BJ (cell line): ENCODE measurements at regions not wholly inside any gene's neighbourhood (a gene's known extent, or its start where the extent isn't known, plus 50 kb on each side); places are given as distances from the start of the nearest gene placed in this dataset.

Experiments used
- CTCF ChIA-PET: fragments of 350-600 bp; formaldehyde crosslinking; extraction: SDS; loops from one replicate; lab custom pipeline; 2021; ENCODE audit warnings: antibody characterized with exemption, inconsistent platforms; lab: Yijun Ruan, JAX
- POLR2A ChIA-PET: fragments of 300-600 bp; sonication (Branson Sonifier 250); formaldehyde crosslinking; extraction: SDS; loops from one replicate; lab custom pipeline; 2021; ENCODE audit warnings: antibody characterized with exemption; lab: Charles Lee
- DNase-seq: peaks from one replicate; pipeline ENCODE4 v3.0.0-alpha.2; 2011; ENCODE audit warnings: low read depth
- H3K27me3 ChIP-seq: 2 replicates; pipeline ENCODE4 v1.6.0; 2011; ENCODE audit warnings: low read length; ENCODE audit not compliant: control insufficient read depth, insufficient read depth
- H3K36me3 ChIP-seq: 2 replicates; pipeline ENCODE4 v1.5.1; 2011; ENCODE audit warnings: low read length; ENCODE audit not compliant: control insufficient read depth, insufficient read depth
- H3K4me3 ChIP-seq: 2 replicates; pipeline ENCODE4 v1.5.1; 2011; ENCODE audit warnings: low read depth, mild to moderate bottlenecking, control low read depth, low read length
- CTCF ChIP-seq: IDR thresholded peaks from 2 replicates; pipeline ENCODE4 v1.5.1; 2011; ENCODE audit warnings: low read depth, mild to moderate bottlenecking, control low read depth, inconsistent platforms, low read length, moderate library complexity; ENCODE audit not compliant: insufficient read depth

- no peak for TF ChIP-seq CTCF
- H3K4me3 ChIP-seq: no peak overlapping the region
- no peaks in the 10 kb centered on the region for H3K36me3 ChIP-seq
- DNase-seq: no peak
- ChIA-PET POLR2A (no interaction called here), CTCF (interaction anchor here (1.4 kb wide), 1 partner anchor 9 kb away, joined by 8 read pairs; no protein-coding TSS in a partner anchor)
- H3K27me3 ChIP-seq: no peaks in the 10 kb centered on the region
Measured at GRCh38 chr14:43651185-43651787, 855.8 kb downstream of the FSCB start.

GRCh38 chr14:43649508-43649907 lies 857.6 kb downstream of the FSCB start:
- DNase-seq: no peak
- ChIA-PET CTCF (no interaction called here), POLR2A (no interaction called here)
- no peaks in the 10 kb centered on the region for H3K27me3 ChIP-seq
- H3K36me3 ChIP-seq: no peaks in the 10 kb centered on the region
- TF ChIP-seq CTCF: no peak
- H3K4me3 ChIP-seq: no peak overlapping the region

- Histone ChIP-seq H3K36me3 (no peaks in the 10 kb centered on the region), H3K4me3 (no peak overlapping the region), H3K27me3 (no peaks in the 10 kb centered on the region)
- DNase-seq: no peak
- POLR2A ChIA-PET: no interaction called here
- no peak for TF ChIP-seq CTCF
- CTCF ChIA-PET: no interaction called here
Measured at GRCh38 chr14:43647302-43647701, 859.8 kb downstream of the FSCB start.

GRCh38 chr14:43640718-43641267 lies 866.3 kb downstream of the FSCB start:
- CTCF ChIA-PET: no interaction called here
- no peak for TF ChIP-seq CTCF
- H3K4me3 ChIP-seq: no peak overlapping the region
- H3K27me3 ChIP-seq: no peaks in the 10 kb centered on the region
- no peaks in the 10 kb centered on the region for H3K36me3 ChIP-seq
- POLR2A ChIA-PET: no interaction called here
- no peak for DNase-seq

GRCh38 chr14:43625294-43625693 lies 881.8 kb downstream of the FSCB start:
- ChIA-PET POLR2A (no interaction called here), CTCF (no interaction called here)
- H3K27me3 ChIP-seq: no peaks in the 10 kb centered on the region
- DNase-seq: no peak
- TF ChIP-seq CTCF: no peak
- H3K4me3 ChIP-seq: no peak overlapping the region
- no peaks in the 10 kb centered on the region for H3K36me3 ChIP-seq
